Natural killer cell (primary cell): ENCODE measurements at regions not wholly inside any gene's neighbourhood (a gene's known extent, or its start where the extent isn't known, plus 50 kb on each side); places are given as distances from the start of the nearest gene placed in this dataset.

Experiments
- ATAC-seq, 3 donors: fragments of 150-1000 bp in 2 of 3; fragments of 200-7000 bp in 1 of 3; cut with Tn5 transposase; 1 replicate in 1 of 3; 2 replicates in 2 of 3; pipeline ENCODE4 v1.10.0; 2021; ENCODE audit warnings: mild to moderate bottlenecking in 2 of 3, moderate library complexity in 2 of 3
- DNase-seq, 2 donors: peaks; one replicate each; pipeline versions ENCODE4 v3.0.0 to v3.0.0-alpha.2; 2013 to 2021; ENCODE audit warnings: mixed read lengths in 1 of 2
- H3K27ac ChIP-seq: one replicate; pipeline ENCODE4 v1.5.1; 2013; ENCODE audit warnings: mild to moderate bottlenecking, low read length
- H3K27me3 ChIP-seq: one replicate; pipeline ENCODE4 v1.6.1; 2013; ENCODE audit warnings: low read length; ENCODE audit not compliant: control insufficient read depth, insufficient read depth
- H3K36me3 ChIP-seq: one replicate; pipeline ENCODE4 v1.6.1; 2013; ENCODE audit warnings: low read length; ENCODE audit not compliant: control insufficient read depth, insufficient read depth
- H3K4me1 ChIP-seq: one replicate; pipeline ENCODE4 v1.6.1; 2013; ENCODE audit warnings: low read length; ENCODE audit not compliant: control insufficient read depth, insufficient read depth
- H3K4me3 ChIP-seq: one replicate; pipeline ENCODE4 v1.5.1; 2013; ENCODE audit warnings: low read length
- H3K9me3 ChIP-seq: one replicate; pipeline ENCODE4 v1.6.1; 2013; ENCODE audit warnings: low read length; ENCODE audit not compliant: control insufficient read depth, insufficient read depth
- H3K27ac Mint-ChIP-seq, 2 donors: one replicate each; pipeline ENCODE4 v1.8.0; 2022; ENCODE audit warnings: mild to moderate bottlenecking in 2 of 2, mixed read lengths in 2 of 2, moderate library complexity in 1 of 2
- H3K27me3 Mint-ChIP-seq, 2 donors: one replicate each; pipeline ENCODE4 v1.8.0; 2022; ENCODE audit warnings: low read depth in 2 of 2, mixed read lengths in 2 of 2
- H3K36me3 Mint-ChIP-seq: one replicate; pipeline ENCODE4 v1.8.0; 2022; ENCODE audit warnings: mixed read lengths
- H3K4me1 Mint-ChIP-seq, 2 donors: one replicate each; pipeline ENCODE4 v1.8.0; 2022; ENCODE audit warnings: mixed read lengths in 2 of 2
- H3K4me3 Mint-ChIP-seq: one replicate; pipeline ENCODE4 v1.8.0; 2022; ENCODE audit warnings: mild to moderate bottlenecking, moderate library complexity, mixed read lengths
- H3K9me3 Mint-ChIP-seq, 2 donors: one replicate each; pipeline ENCODE4 v1.8.0; 2022; ENCODE audit warnings: mixed read lengths in 2 of 2
- WGBS: methylation state at CpG from one replicate; pipeline ENCODE4 v1.1.7; 2013; ENCODE audit warnings: missing lambda C conversion rate; ENCODE audit not compliant: insufficient coverage; 5-methylcytosine and 5-hydroxymethylcytosine counted together
- intact Hi-C: fragments of 100-400 bp; cut with micrococcal nuclease; formaldehyde crosslinking; loops from one replicate; pipeline ENCODE4 v1.14.2; 2022
- TF ChIP-seq, protein P1 (sequence below): fragments of 200-600 bp; IDR thresholded peaks from one replicate; pipeline ENCODE4 v1.8.0; 2022; ENCODE audit warnings: antibody characterized with exemption

DNA sequence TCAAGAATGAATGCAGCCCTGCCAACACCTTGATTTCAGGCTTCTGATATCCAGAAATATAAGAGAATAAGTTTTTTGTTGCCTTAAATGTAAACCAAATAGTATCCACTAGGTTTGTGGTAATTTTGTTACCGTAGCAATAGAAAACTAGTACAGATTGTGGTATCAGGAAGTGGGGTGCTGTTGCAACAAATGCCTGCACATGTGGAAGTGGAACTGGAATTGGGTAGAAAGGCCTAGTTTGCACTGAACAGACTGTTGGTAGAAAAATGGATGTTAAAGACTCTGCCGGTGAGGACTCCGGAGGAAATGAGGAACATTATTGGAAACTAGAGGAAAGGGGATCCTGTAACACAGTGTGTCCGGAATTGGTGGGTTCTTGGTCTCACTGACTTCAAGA lies 145.8 kb upstream of the MGAT5 start:
- Histone ChIP-seq H3K27ac (no peak overlapping the region), H3K36me3 (no peaks in the 10 kb centered on the region), H3K9me3 (no peaks in the 10 kb centered on the region), H3K4me3 (no peak overlapping the region), H3K27me3 (no peaks in the 10 kb centered on the region), H3K4me1 (no peaks in the 10 kb centered on the region)
- H3K27me3 Mint-ChIP-seq, result peaks cover 10 to 21% of the 10 kb centered on the region in 2 donors
- no peak overlapping the region for H3K4me3 Mint-ChIP-seq
- no peaks in the 10 kb centered on the region for H3K36me3 Mint-ChIP-seq
- H3K9me3 Mint-ChIP-seq, result no peaks in the 10 kb centered on the region
- intact Hi-C loops, result no loop called here
- DNase-seq (no peak), ATAC-seq (no peak)
- H3K27ac Mint-ChIP-seq, result no peak overlapping the region
- WGBS, result 60% methylated on average over 4 of the region's 4 CpGs
- peaks cover 6 to 7% of the 10 kb centered on the region in 2 donors for H3K4me1 Mint-ChIP-seq
- TF ChIP-seq, protein P1, sequence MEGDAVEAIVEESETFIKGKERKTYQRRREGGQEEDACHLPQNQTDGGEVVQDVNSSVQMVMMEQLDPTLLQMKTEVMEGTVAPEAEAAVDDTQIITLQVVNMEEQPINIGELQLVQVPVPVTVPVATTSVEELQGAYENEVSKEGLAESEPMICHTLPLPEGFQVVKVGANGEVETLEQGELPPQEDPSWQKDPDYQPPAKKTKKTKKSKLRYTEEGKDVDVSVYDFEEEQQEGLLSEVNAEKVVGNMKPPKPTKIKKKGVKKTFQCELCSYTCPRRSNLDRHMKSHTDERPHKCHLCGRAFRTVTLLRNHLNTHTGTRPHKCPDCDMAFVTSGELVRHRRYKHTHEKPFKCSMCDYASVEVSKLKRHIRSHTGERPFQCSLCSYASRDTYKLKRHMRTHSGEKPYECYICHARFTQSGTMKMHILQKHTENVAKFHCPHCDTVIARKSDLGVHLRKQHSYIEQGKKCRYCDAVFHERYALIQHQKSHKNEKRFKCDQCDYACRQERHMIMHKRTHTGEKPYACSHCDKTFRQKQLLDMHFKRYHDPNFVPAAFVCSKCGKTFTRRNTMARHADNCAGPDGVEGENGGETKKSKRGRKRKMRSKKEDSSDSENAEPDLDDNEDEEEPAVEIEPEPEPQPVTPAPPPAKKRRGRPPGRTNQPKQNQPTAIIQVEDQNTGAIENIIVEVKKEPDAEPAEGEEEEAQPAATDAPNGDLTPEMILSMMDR, result no peak

DNA sequence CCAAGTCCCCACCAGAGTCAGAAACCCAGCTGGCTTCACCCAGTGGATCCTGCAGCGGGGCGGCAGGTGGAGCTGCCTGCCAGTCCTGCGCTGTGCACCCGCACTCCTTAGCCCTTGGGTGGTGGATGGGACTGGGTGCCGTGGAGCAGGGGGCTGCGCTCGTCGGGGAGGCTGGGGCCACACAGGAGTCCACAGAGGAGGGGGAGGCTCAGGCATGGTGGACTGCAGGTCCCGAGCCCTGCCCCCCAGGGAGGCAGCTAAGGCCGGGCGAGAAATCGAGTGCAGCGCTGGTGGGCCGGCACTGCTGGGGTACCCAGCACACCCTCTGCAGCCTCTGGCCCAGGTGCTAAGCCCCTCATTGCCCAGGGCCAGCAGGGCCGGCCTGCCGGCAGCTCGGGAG lies 144.6 kb upstream of the MGAT5 start:
- WGBS, result 96% methylated on average over 17 of the region's 17 CpGs
- TF ChIP-seq, protein P1, result no peak
- Histone ChIP-seq H3K4me1 (no peaks in the 10 kb centered on the region), H3K9me3 (no peaks in the 10 kb centered on the region), H3K27ac (no peak overlapping the region), H3K4me3 (no peak overlapping the region), H3K27me3 (no peaks in the 10 kb centered on the region), H3K36me3 (no peaks in the 10 kb centered on the region)
- H3K9me3 Mint-ChIP-seq, result no peaks in the 10 kb centered on the region
- no peak overlapping the region for H3K4me3 Mint-ChIP-seq
- intact Hi-C loops, result no loop called here
- peaks cover 6 to 7% of the 10 kb centered on the region in 2 donors for H3K4me1 Mint-ChIP-seq
- ATAC-seq, result no peak
- H3K36me3 Mint-ChIP-seq, result no peaks in the 10 kb centered on the region
- DNase-seq, result no peak
- no peak overlapping the region for H3K27ac Mint-ChIP-seq
- H3K27me3 Mint-ChIP-seq, result peaks cover 9 to 32% of the 10 kb centered on the region in 2 donors

GRCh38 chr2:134109725-134110124 lies 144.1 kb upstream of the MGAT5 start:
- Histone ChIP-seq H3K9me3 (no peaks in the 10 kb centered on the region), H3K27ac (no peak overlapping the region), H3K4me1 (no peaks in the 10 kb centered on the region), H3K36me3 (no peaks in the 10 kb centered on the region), H3K27me3 (no peaks in the 10 kb centered on the region), H3K4me3 (no peak overlapping the region)
- DNase-seq (no peak), ATAC-seq (no peak)
- WGBS, result 87% methylated on average over 12 of the region's 13 CpGs
- Mint-ChIP-seq H3K4me1 (peaks cover 3 to 4% of the 10 kb centered on the region in 2 donors), H3K9me3 (no peaks in the 10 kb centered on the region), H3K27me3 (peaks cover 9 to 37% of the 10 kb centered on the region in 2 donors), H3K36me3 (no peaks in the 10 kb centered on the region), H3K4me3 (no peak overlapping the region), H3K27ac (no peak overlapping the region)
- intact Hi-C loops, result no loop called here
- TF ChIP-seq, protein P1, result no peak

DNA sequence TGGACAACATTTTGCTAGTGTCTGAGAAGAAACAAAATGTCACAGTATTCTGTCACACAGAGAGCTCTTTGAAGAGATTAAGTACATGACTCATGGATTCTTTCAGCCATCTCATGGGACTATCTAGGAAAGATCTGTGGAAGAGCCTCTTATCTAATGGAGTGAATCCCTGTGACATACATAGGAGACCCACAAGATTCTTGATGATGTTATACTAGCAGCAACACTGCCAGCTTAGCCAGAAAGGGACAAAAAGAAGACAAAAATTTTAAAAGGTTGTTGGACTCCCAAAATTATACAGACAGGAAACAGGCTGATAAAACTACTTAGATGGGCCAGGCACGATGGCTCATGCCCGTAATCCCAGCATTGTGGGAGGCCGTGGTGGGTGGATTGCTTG lies 143.3 kb upstream of the MGAT5 start:
- WGBS, result 95% methylated on average over 3 of the region's 3 CpGs
- DNase-seq (no peak), ATAC-seq (no peak)
- TF ChIP-seq, protein P1, result no peak
- no peak overlapping the region for H3K27ac Mint-ChIP-seq
- H3K36me3 Mint-ChIP-seq, result no peaks in the 10 kb centered on the region
- H3K4me1 Mint-ChIP-seq, result no peaks in the 10 kb centered on the region
- H3K27ac ChIP-seq, result no peak overlapping the region
- no peaks in the 10 kb centered on the region for H3K9me3 ChIP-seq
- peaks cover 9 to 42% of the 10 kb centered on the region in 2 donors for H3K27me3 Mint-ChIP-seq
- H3K36me3 ChIP-seq, result no peaks in the 10 kb centered on the region
- H3K4me3 Mint-ChIP-seq, result no peak overlapping the region
- no peaks in the 10 kb centered on the region for H3K27me3 ChIP-seq
- H3K4me1 ChIP-seq, result no peaks in the 10 kb centered on the region
- H3K4me3 ChIP-seq, result no peak overlapping the region
- intact Hi-C loops, result no loop called here
- no peaks in the 10 kb centered on the region for H3K9me3 Mint-ChIP-seq
